Parathyroid adenoma (tissue), 2 donors: ENCODE measurements at regions not wholly inside any gene's neighbourhood (a gene's known extent, or its start where the extent isn't known, plus 50 kb on each side); places are given as distances from the start of the nearest gene placed in this dataset.

Experiments used
- H2AFZ ChIP-seq: fragments of 300-600 bp; sonication (generic); one replicate; pipeline ENCODE4 v1.7.0; 2017; ENCODE audit warnings: antibody characterized with exemption, mild to moderate bottlenecking
- H3K27ac ChIP-seq: fragments of 300-600 bp; sonication (generic); one replicate; pipeline ENCODE4 v1.7.0; 2017
- H3K27me3 ChIP-seq: fragments of 300-600 bp; sonication (generic); one replicate; pipeline ENCODE4 v1.7.0; 2017; ENCODE audit warnings: low read length; ENCODE audit not compliant: control insufficient read depth, insufficient read depth
- H3K36me3 ChIP-seq: fragments of 300-600 bp; sonication (generic); one replicate; pipeline ENCODE4 v1.7.0; 2017; ENCODE audit warnings: low read length; ENCODE audit not compliant: control insufficient read depth, insufficient read depth
- H3K4me1 ChIP-seq: fragments of 300-600 bp; sonication (generic); one replicate; pipeline ENCODE4 v1.7.0; 2017; ENCODE audit warnings: control low read depth
- H3K4me2 ChIP-seq: fragments of 300-600 bp; sonication (generic); one replicate; pipeline ENCODE4 v1.7.0; 2017; ENCODE audit warnings: low read length
- H3K4me3 ChIP-seq: fragments of 300-600 bp; sonication (generic); one replicate; pipeline ENCODE4 v1.7.0; 2017; ENCODE audit warnings: low read depth, low read length
- H3K79me2 ChIP-seq: fragments of 300-600 bp; sonication (generic); one replicate; pipeline ENCODE4 v1.7.0; 2017; ENCODE audit warnings: control low read depth
- H3K9ac ChIP-seq: fragments of 300-600 bp; sonication (generic); one replicate; pipeline ENCODE4 v1.7.0; 2017; ENCODE audit warnings: mild to moderate bottlenecking
- H3K9me3 ChIP-seq: fragments of 300-600 bp; sonication (generic); one replicate; pipeline ENCODE4 v1.7.0; 2017; ENCODE audit warnings: low read length; ENCODE audit not compliant: control insufficient read depth
- CTCF ChIP-seq: fragments of 300-600 bp; sonication (generic); IDR thresholded peaks from one replicate; pipeline ENCODE4 v1.7.0; 2017; ENCODE audit warnings: antibody characterized with exemption, mild to moderate bottlenecking
- donor health status: primary hyperparathyroidism.

- Histone ChIP-seq H3K4me3 (no peak overlapping the region), H3K9me3 (no peaks in the 10 kb centered on the region), H2AFZ (no peak overlapping the region), H3K27ac (no peak overlapping the region), H3K9ac (no peak overlapping the region), H3K4me1 (no peaks in the 10 kb centered on the region), H3K36me3 (no peaks in the 10 kb centered on the region), H3K27me3 (no peaks in the 10 kb centered on the region), H3K79me2 (no peaks in the 10 kb centered on the region), H3K4me2 (no peak overlapping the region)
- TF ChIP-seq CTCF = no peak
Measured at GRCh38 chr11:127491589-127491988, 491.0 kb upstream of the KIRREL3 start.

- Histone ChIP-seq H3K4me1 (no peaks in the 10 kb centered on the region), H3K4me3 (no peak overlapping the region), H3K36me3 (no peaks in the 10 kb centered on the region), H3K4me2 (no peak overlapping the region), H3K27me3 (no peaks in the 10 kb centered on the region), H3K9me3 (no peaks in the 10 kb centered on the region), H3K27ac (no peak overlapping the region), H2AFZ (no peak overlapping the region), H3K79me2 (no peaks in the 10 kb centered on the region), H3K9ac (no peak overlapping the region)
- TF ChIP-seq CTCF = no peak
Measured at GRCh38 chr11:127490896-127491295, 490.3 kb upstream of the KIRREL3 start.

GRCh38 chr11:127485541-127485940 is 485.0 kb upstream of the KIRREL3 start:
- no peaks in the 10 kb centered on the region for H3K79me2 ChIP-seq
- no peak for TF ChIP-seq CTCF
- H3K36me3 ChIP-seq = no peaks in the 10 kb centered on the region
- H3K4me3 ChIP-seq = no peak overlapping the region
- no peak overlapping the region for H3K27ac ChIP-seq
- no peak overlapping the region for H3K4me2 ChIP-seq
- no peaks in the 10 kb centered on the region for H3K27me3 ChIP-seq
- no peak overlapping the region for H2AFZ ChIP-seq
- no peaks in the 10 kb centered on the region for H3K4me1 ChIP-seq
- no peaks in the 10 kb centered on the region for H3K9me3 ChIP-seq
- no peak overlapping the region for H3K9ac ChIP-seq

GRCh38 chr11:127481391-127481790 is 480.8 kb upstream of the KIRREL3 start:
- Histone ChIP-seq H2AFZ (no peak overlapping the region), H3K9ac (no peak overlapping the region), H3K27me3 (no peaks in the 10 kb centered on the region), H3K4me1 (no peaks in the 10 kb centered on the region), H3K27ac (no peak overlapping the region), H3K36me3 (no peaks in the 10 kb centered on the region), H3K79me2 (no peaks in the 10 kb centered on the region), H3K4me3 (no peak overlapping the region), H3K9me3 (no peaks in the 10 kb centered on the region), H3K4me2 (no peak overlapping the region)
- no peak for TF ChIP-seq CTCF

GRCh38 chr11:127478826-127479225 is 478.3 kb upstream of the KIRREL3 start:
- no peak overlapping the region for H3K4me2 ChIP-seq
- no peak for TF ChIP-seq CTCF

More at GRCh38 chr11:127478826-127479225, 478.3 kb upstream of the KIRREL3 start:
- H3K4me1 ChIP-seq = no peaks in the 10 kb centered on the region
- no peak overlapping the region for H3K4me3 ChIP-seq
- H3K36me3 ChIP-seq = no peaks in the 10 kb centered on the region
- no peak overlapping the region for H3K9ac ChIP-seq
- H3K79me2 ChIP-seq = no peaks in the 10 kb centered on the region
- no peaks in the 10 kb centered on the region for H3K9me3 ChIP-seq
- H2AFZ ChIP-seq = no peak overlapping the region
- H3K27ac ChIP-seq = no peak overlapping the region
- H3K27me3 ChIP-seq = no peaks in the 10 kb centered on the region
